ENCODE measurements at regions not wholly inside any gene's neighbourhood (a gene's known extent, or its start where the extent isn't known, plus 50 kb on each side); places are given as distances from the start of the nearest gene placed in this dataset.
"Not testable (repeated sequence)": the region's sequence is repeated elsewhere in the genome, so short reads cannot be mapped to it uniquely, and the experiment has no call there.

GRCh38 chr12:17142856-17143255, 536.9 kb upstream of the LMO3 start:
- no peak for DNase-seq (ENCODE audit: low spot score)
- intact Hi-C loops (cut with DNase I), result no loop called here

GRCh38 chr12:17139931-17140330, 534.0 kb upstream of the LMO3 start:
- intact Hi-C loops (cut with DNase I), result no loop called here

GRCh38 chr12:17137396-17137795, 531.4 kb upstream of the LMO3 start:
- DNase-seq (ENCODE audit: low spot score), result no peak
- intact Hi-C loops (cut with DNase I), result no loop called here

More at GRCh38 chr12:17139931-17140330, 534.0 kb upstream of the LMO3 start:
- DNase-seq (ENCODE audit: low spot score), result no peak

- intact Hi-C loops (cut with DNase I), result no loop called here
Observed at GRCh38 chr12:17134315-17134714, 528.4 kb upstream of the LMO3 start.

GRCh38 chr12:17132336-17132735, 526.4 kb upstream of the LMO3 start:
- DNase-seq (ENCODE audit: low spot score), result no peak
- intact Hi-C loops (cut with DNase I), result no loop called here

More at GRCh38 chr12:17134315-17134714, 528.4 kb upstream of the LMO3 start:
- no peak for DNase-seq (ENCODE audit: low spot score)

GRCh38 chr12:17116538-17116937, 510.6 kb upstream of the LMO3 start:
- intact Hi-C loops (cut with DNase I); DNase-seq (ENCODE audit: low spot score): not testable (repeated sequence)

GRCh38 chr12:17110316-17110715, 504.4 kb upstream of the LMO3 start:
- no peak for DNase-seq (ENCODE audit: low spot score)
- intact Hi-C loops (cut with DNase I), result no loop called here

- intact Hi-C loops (cut with DNase I), result no loop called here
- DNase-seq (ENCODE audit: low spot score), result no peak
Observed at GRCh38 chr12:17108877-17109541, 503.0 kb upstream of the LMO3 start.

GRCh38 chr12:17104801-17105200, 498.8 kb upstream of the LMO3 start:
- DNase-seq (ENCODE audit: low spot score), result no peak
- intact Hi-C loops (cut with DNase I), result no loop called here

GRCh38 chr12:17097674-17098073, 491.7 kb upstream of the LMO3 start:
- DNase-seq (ENCODE audit: low spot score), result no peak
- intact Hi-C loops (cut with DNase I), result no loop called here

GRCh38 chr12:17084831-17085230, 478.9 kb upstream of the LMO3 start:
- DNase-seq (ENCODE audit: low spot score), result no peak
- intact Hi-C loops (cut with DNase I), result no loop called here

- intact Hi-C loops (cut with DNase I), result no loop called here
- no peak for DNase-seq (ENCODE audit: low spot score)
Observed at GRCh38 chr12:17079251-17079909, 473.4 kb upstream of the LMO3 start.

- no peak for DNase-seq (ENCODE audit: low spot score)
- intact Hi-C loops (cut with DNase I), result no loop called here
Observed at GRCh38 chr12:17077594-17077993, 471.6 kb upstream of the LMO3 start.

GRCh38 chr12:17076811-17077210, 470.8 kb upstream of the LMO3 start:
- intact Hi-C loops (cut with DNase I), result no loop called here
- DNase-seq (ENCODE audit: low spot score), result no peak

GRCh38 chr12:17076028-17076744, 470.2 kb upstream of the LMO3 start:
- no peak for DNase-seq (ENCODE audit: low spot score)
- intact Hi-C loops (cut with DNase I), result no loop called here

GRCh38 chr12:17064834-17065233, 458.9 kb upstream of the LMO3 start:
- no peak for DNase-seq (ENCODE audit: low spot score)
- intact Hi-C loops (cut with DNase I), result no loop called here

- DNase-seq (ENCODE audit: low spot score), result no peak
- intact Hi-C loops (cut with DNase I), result no loop called here
Observed at GRCh38 chr12:17062267-17063036, 456.5 kb upstream of the LMO3 start.

GRCh38 chr12:17060260-17060659, 454.3 kb upstream of the LMO3 start:
- intact Hi-C loops (cut with DNase I), result no loop called here
- DNase-seq (ENCODE audit: low spot score), result no peak

- intact Hi-C loops (cut with DNase I), result no loop called here
- DNase-seq (ENCODE audit: low spot score), result no peak
Observed at GRCh38 chr12:17056546-17056945, 450.6 kb upstream of the LMO3 start.

GRCh38 chr12:17038923-17039322, 433.0 kb upstream of the LMO3 start:
- DNase-seq (ENCODE audit: low spot score), result no peak
- intact Hi-C loops (cut with DNase I), result no loop called here
